ENCODE measurements at regions not wholly inside any gene's neighbourhood (a gene's known extent, or its start where the extent isn't known, plus 50 kb on each side); places are given as distances from the start of the nearest gene placed in this dataset.

DNA sequence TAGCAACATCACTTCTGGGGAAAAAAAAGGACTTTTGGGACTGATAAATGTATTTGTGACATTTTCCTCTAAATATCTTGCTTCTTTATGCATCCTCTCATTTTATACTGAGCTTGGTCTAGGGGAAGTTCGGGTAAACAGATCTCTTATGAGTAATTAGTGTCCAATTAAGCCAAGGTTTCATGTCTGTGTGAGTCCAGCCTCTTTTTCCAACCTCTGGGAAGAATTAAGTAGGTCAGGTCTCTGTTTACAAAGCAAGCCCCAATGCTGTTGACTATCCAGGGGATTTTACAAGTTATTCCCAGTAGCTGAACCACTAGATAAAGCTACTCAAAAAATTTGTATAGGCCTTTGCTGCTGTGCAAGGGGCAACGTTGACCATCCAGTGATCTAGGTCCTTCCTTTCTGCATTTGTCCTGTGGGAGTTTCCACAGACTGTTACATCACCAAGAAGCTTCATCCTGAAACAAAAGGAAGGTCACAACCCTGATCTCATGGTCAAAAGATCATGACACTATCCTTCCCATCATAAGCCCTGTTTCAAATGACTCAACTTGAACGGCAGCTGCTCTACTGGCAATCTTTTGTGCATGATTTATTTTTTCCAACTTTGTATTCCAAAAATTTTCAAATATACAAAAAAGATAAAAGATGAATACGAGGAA, 74.3 kb downstream of the ETS2 start:
- peaks cover 25% of the 10 kb centered on the region for H3K9me3 ChIP-seq (ENCODE audit: insufficient read depth, low read length, severe bottlenecking)
- no peak overlapping the region for H3K27ac ChIP-seq (ENCODE audit: low read length)
- H3K27me3 ChIP-seq (ENCODE audit: insufficient read depth, low read length, poor library complexity): no peaks in the 10 kb centered on the region
- H3K4me1 ChIP-seq (ENCODE audit: insufficient read depth, low read length): peaks cover 22% of the 10 kb centered on the region
- no peak overlapping the region for H2AFZ ChIP-seq (ENCODE audit: low read depth, low read length)
- DNase-seq: no peak
- no peaks in the 10 kb centered on the region for H3K36me3 ChIP-seq (ENCODE audit: insufficient read depth, low read length)
- no peaks in the 10 kb centered on the region for H3K79me2 ChIP-seq (ENCODE audit: insufficient read depth, low read length)
- H3K4me2 ChIP-seq (ENCODE audit: insufficient read depth, low read length): no peak overlapping the region
- TF ChIP-seq EZH2 (IDR thresholded peaks at IDR 0.05; ENCODE audit: borderline replicate concordance, low read depth, low read length, severe bottlenecking): no peak
- TF ChIP-seq, protein P1, sequence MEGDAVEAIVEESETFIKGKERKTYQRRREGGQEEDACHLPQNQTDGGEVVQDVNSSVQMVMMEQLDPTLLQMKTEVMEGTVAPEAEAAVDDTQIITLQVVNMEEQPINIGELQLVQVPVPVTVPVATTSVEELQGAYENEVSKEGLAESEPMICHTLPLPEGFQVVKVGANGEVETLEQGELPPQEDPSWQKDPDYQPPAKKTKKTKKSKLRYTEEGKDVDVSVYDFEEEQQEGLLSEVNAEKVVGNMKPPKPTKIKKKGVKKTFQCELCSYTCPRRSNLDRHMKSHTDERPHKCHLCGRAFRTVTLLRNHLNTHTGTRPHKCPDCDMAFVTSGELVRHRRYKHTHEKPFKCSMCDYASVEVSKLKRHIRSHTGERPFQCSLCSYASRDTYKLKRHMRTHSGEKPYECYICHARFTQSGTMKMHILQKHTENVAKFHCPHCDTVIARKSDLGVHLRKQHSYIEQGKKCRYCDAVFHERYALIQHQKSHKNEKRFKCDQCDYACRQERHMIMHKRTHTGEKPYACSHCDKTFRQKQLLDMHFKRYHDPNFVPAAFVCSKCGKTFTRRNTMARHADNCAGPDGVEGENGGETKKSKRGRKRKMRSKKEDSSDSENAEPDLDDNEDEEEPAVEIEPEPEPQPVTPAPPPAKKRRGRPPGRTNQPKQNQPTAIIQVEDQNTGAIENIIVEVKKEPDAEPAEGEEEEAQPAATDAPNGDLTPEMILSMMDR (IDR thresholded peaks at IDR 0.05; ENCODE audit: borderline replicate concordance, extremely low read depth, low read length, poor library complexity, severe bottlenecking): no peak
- H4K20me1 ChIP-seq (ENCODE audit: insufficient read depth, low read length): no peaks in the 10 kb centered on the region
- no peak overlapping the region for H3K9ac ChIP-seq (ENCODE audit: low read depth, low read length)
- H3K4me3 ChIP-seq (ENCODE audit: low read depth in 1 of 2, low read length in 2 of 2): no peak overlapping the region
- no peak for ATAC-seq (ENCODE audit: insufficient read depth, low read depth)

- Histone ChIP-seq H3K9ac (ENCODE audit: low read depth, low read length) (no peak overlapping the region), H3K36me3 (ENCODE audit: insufficient read depth, low read length) (no peaks in the 10 kb centered on the region), H3K4me1 (ENCODE audit: insufficient read depth, low read length) (peaks cover 25% of the 10 kb centered on the region), H3K79me2 (ENCODE audit: insufficient read depth, low read length) (no peaks in the 10 kb centered on the region), H3K4me3 (ENCODE audit: low read depth in 1 of 2, low read length in 2 of 2) (no peak overlapping the region), H4K20me1 (ENCODE audit: insufficient read depth, low read length) (no peaks in the 10 kb centered on the region), H3K4me2 (ENCODE audit: insufficient read depth, low read length) (no peak overlapping the region), H3K27me3 (ENCODE audit: insufficient read depth, low read length, poor library complexity) (no peaks in the 10 kb centered on the region), H2AFZ (ENCODE audit: low read depth, low read length) (no peak overlapping the region), H3K9me3 (ENCODE audit: insufficient read depth, low read length, severe bottlenecking) (peaks cover 25% of the 10 kb centered on the region), H3K27ac (ENCODE audit: low read length) (no peak overlapping the region)
- DNase-seq (no peak), ATAC-seq (ENCODE audit: insufficient read depth, low read depth) (no peak)
- no peak for TF ChIP-seq EZH2 (IDR thresholded peaks at IDR 0.05; ENCODE audit: borderline replicate concordance, low read depth, low read length, severe bottlenecking)
- TF ChIP-seq, protein P1 (IDR thresholded peaks at IDR 0.05; ENCODE audit: borderline replicate concordance, extremely low read depth, low read length, poor library complexity, severe bottlenecking): no peak
Measured at GRCh38 chr21:38878379-38879179, 72.8 kb downstream of the ETS2 start.

GRCh38 chr21:38875694-38876492, 70.2 kb downstream of the ETS2 start:
- TF ChIP-seq, protein P1 (IDR thresholded peaks at IDR 0.05; ENCODE audit: borderline replicate concordance, extremely low read depth, low read length, poor library complexity, severe bottlenecking): no peak
- no peak for TF ChIP-seq EZH2 (IDR thresholded peaks at IDR 0.05; ENCODE audit: borderline replicate concordance, low read depth, low read length, severe bottlenecking)
- DNase-seq (peak; percentile 58), ATAC-seq (ENCODE audit: insufficient read depth, low read depth) (peak; percentile 93)
- H2AFZ ChIP-seq (ENCODE audit: low read depth, low read length): peak overlapping the region; percentile 57
- peak overlapping the region; percentile 89 for H3K27ac ChIP-seq (ENCODE audit: low read length)
- H3K4me2 ChIP-seq (ENCODE audit: insufficient read depth, low read length): peak overlapping the region; percentile 14; the same call in 1 of the 2 replicates
- H3K9ac ChIP-seq (ENCODE audit: low read depth, low read length): peak overlapping the region; percentile 11; the same call in 1 of the 2 replicates
- H4K20me1 ChIP-seq (ENCODE audit: insufficient read depth, low read length): no peaks in the 10 kb centered on the region
- peaks cover 15% of the 10 kb centered on the region for H3K9me3 ChIP-seq (ENCODE audit: insufficient read depth, low read length, severe bottlenecking)
- H3K79me2 ChIP-seq (ENCODE audit: insufficient read depth, low read length): no peaks in the 10 kb centered on the region
- no peaks in the 10 kb centered on the region for H3K27me3 ChIP-seq (ENCODE audit: insufficient read depth, low read length, poor library complexity)
- H3K4me3 ChIP-seq (ENCODE audit: low read depth in 1 of 2, low read length in 2 of 2): no peak overlapping the region
- peaks cover 25% of the 10 kb centered on the region for H3K4me1 ChIP-seq (ENCODE audit: insufficient read depth, low read length)
- H3K36me3 ChIP-seq (ENCODE audit: insufficient read depth, low read length): no peaks in the 10 kb centered on the region
